Ishikawa (cell line): ENCODE measurements at regions not wholly inside any gene's neighbourhood (a gene's known extent, or its start where the extent isn't known, plus 50 kb on each side); places are given as distances from the start of the nearest gene placed in this dataset.

ENCODE experiments used
- CEBPB ChIP-seq: IDR thresholded peaks from 2 replicates; pipeline ENCODE4 v1.6.1; 2012
- CREB1 ChIP-seq: IDR thresholded peaks from 2 replicates; pipeline ENCODE4 v1.6.1; 2012; ENCODE audit warnings: low read depth
- EGR1 ChIP-seq: IDR thresholded peaks from 2 replicates; pipeline ENCODE4 v1.6.1; 2012
- EP300 ChIP-seq: IDR thresholded peaks from 2 replicates; pipeline ENCODE4 v1.6.1; 2012; ENCODE audit warnings: borderline replicate concordance
- FOXM1 ChIP-seq: IDR thresholded peaks from 2 replicates; pipeline ENCODE4 v1.6.1; 2012; ENCODE audit warnings: low read depth, borderline replicate concordance
- MAX ChIP-seq: IDR thresholded peaks from 2 replicates; pipeline ENCODE4 v1.6.1; 2012
- NFIC ChIP-seq: IDR thresholded peaks from 2 replicates; pipeline ENCODE4 v1.6.1; 2012
- RAD21 ChIP-seq: IDR thresholded peaks from 2 replicates; pipeline ENCODE4 v1.6.1; 2012; ENCODE audit warnings: low read depth
- TAF1 ChIP-seq: IDR thresholded peaks from 2 replicates; pipeline ENCODE4 v1.6.1; 2012; ENCODE audit warnings: low read depth, mild to moderate bottlenecking
- TCF12 ChIP-seq: IDR thresholded peaks from 2 replicates; pipeline ENCODE4 v1.6.1; 2012; ENCODE audit warnings: low read depth
- TEAD4 ChIP-seq: IDR thresholded peaks from 2 replicates; pipeline ENCODE4 v1.6.1; 2012
- YY1 ChIP-seq: IDR thresholded peaks from 2 replicates; pipeline ENCODE4 v1.6.1; 2012; ENCODE audit warnings: low read depth
- ZBTB7A ChIP-seq: IDR thresholded peaks from 2 replicates; pipeline ENCODE4 v1.6.1; 2012; ENCODE audit warnings: low read depth
- TF ChIP-seq, protein P1 (sequence below): IDR thresholded peaks from 2 replicates; pipeline ENCODE4 v1.6.1; 2012
- TF ChIP-seq, protein P2 (sequence below): IDR thresholded peaks from 2 replicates; pipeline ENCODE4 v1.6.1; 2012; ENCODE audit warnings: low read depth, mild to moderate bottlenecking

DNA sequence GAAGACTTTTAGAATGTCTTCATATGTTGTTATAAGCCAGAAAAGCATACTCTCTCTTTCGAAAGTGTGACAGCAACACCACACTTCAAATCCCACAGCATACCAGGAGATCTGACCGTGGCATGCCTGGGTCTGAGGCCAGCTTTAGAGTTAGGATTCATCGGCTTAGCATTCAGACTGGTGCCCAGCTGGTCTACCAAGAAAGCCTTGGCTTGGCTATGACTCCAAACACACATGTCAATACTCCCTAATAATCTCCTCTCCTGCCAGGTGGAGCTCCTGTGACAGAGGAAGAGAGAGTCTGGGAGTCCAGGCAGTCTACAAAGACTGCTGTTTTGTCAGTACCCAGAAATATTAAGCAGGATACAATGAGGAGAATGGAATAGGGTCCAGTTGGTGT lies 77.1 kb upstream of the MAN1A1 start:
- TF ChIP-seq YY1 (no peak), EGR1 (no peak)

- TF ChIP-seq NFIC, result no peak
- no peak for TF ChIP-seq FOXM1
- no peak for TF ChIP-seq CEBPB
- TF ChIP-seq TCF12, result no peak
- TF ChIP-seq, protein P1, sequence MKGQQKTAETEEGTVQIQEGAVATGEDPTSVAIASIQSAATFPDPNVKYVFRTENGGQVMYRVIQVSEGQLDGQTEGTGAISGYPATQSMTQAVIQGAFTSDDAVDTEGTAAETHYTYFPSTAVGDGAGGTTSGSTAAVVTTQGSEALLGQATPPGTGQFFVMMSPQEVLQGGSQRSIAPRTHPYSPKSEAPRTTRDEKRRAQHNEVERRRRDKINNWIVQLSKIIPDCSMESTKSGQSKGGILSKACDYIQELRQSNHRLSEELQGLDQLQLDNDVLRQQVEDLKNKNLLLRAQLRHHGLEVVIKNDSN, result no peak
- TF ChIP-seq TAF1, result no peak
- TF ChIP-seq TEAD4, result no peak
- no peak for TF ChIP-seq EGR1
- TF ChIP-seq ZBTB7A, result no peak
- TF ChIP-seq EP300, result no peak
- no peak for TF ChIP-seq CREB1
- TF ChIP-seq, protein P2, sequence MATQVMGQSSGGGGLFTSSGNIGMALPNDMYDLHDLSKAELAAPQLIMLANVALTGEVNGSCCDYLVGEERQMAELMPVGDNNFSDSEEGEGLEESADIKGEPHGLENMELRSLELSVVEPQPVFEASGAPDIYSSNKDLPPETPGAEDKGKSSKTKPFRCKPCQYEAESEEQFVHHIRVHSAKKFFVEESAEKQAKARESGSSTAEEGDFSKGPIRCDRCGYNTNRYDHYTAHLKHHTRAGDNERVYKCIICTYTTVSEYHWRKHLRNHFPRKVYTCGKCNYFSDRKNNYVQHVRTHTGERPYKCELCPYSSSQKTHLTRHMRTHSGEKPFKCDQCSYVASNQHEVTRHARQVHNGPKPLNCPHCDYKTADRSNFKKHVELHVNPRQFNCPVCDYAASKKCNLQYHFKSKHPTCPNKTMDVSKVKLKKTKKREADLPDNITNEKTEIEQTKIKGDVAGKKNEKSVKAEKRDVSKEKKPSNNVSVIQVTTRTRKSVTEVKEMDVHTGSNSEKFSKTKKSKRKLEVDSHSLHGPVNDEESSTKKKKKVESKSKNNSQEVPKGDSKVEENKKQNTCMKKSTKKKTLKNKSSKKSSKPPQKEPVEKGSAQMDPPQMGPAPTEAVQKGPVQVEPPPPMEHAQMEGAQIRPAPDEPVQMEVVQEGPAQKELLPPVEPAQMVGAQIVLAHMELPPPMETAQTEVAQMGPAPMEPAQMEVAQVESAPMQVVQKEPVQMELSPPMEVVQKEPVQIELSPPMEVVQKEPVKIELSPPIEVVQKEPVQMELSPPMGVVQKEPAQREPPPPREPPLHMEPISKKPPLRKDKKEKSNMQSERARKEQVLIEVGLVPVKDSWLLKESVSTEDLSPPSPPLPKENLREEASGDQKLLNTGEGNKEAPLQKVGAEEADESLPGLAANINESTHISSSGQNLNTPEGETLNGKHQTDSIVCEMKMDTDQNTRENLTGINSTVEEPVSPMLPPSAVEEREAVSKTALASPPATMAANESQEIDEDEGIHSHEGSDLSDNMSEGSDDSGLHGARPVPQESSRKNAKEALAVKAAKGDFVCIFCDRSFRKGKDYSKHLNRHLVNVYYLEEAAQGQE, result no peak
- no peak for TF ChIP-seq RAD21
- TF ChIP-seq MAX, result no peak
- no peak for TF ChIP-seq YY1
Observed at GRCh38 chr6:119423996-119424395, 74.4 kb upstream of the MAN1A1 start.

- TF ChIP-seq ZBTB7A (no peak), NFIC (no peak), TCF12 (no peak), CREB1 (no peak), EP300 (no peak), EGR1 (no peak), TAF1 (no peak), FOXM1 (no peak), TEAD4 (no peak), YY1 (no peak), CEBPB (no peak), MAX (no peak), RAD21 (no peak)
- TF ChIP-seq, protein P1, result no peak
- TF ChIP-seq, protein P2, result no peak
Observed at GRCh38 chr6:119407156-119407555, 57.6 kb upstream of the MAN1A1 start.
